ENCODE measurements at regions not wholly inside any gene's neighbourhood (a gene's known extent, or its start where the extent isn't known, plus 50 kb on each side); places are given as distances from the start of the nearest gene placed in this dataset.

- no peak for DNase-seq (ENCODE audit: low read depth in 1 of 2, low spot score in 1 of 2)
These were observed 178.9 kb upstream of the SNX7 start for GRCh38 chr1:98482611-98483010.

- DNase-seq (ENCODE audit: low read depth in 1 of 2, low spot score in 1 of 2), result no peak
These were observed 181.2 kb upstream of the SNX7 start for GRCh38 chr1:98480271-98480670.

- DNase-seq (ENCODE audit: low read depth in 1 of 2, low spot score in 1 of 2), result no peak
These were observed 183.4 kb upstream of the SNX7 start for GRCh38 chr1:98478121-98478520.

GRCh38 chr1:98472878-98473277, 188.6 kb upstream of the SNX7 start:
- no peak for DNase-seq (ENCODE audit: low read depth in 1 of 2, low spot score in 1 of 2)

GRCh38 chr1:98471633-98472032, 189.9 kb upstream of the SNX7 start:
- DNase-seq (ENCODE audit: low read depth in 1 of 2, low spot score in 1 of 2), result no peak

- no peak for DNase-seq (ENCODE audit: low read depth in 1 of 2, low spot score in 1 of 2)
These were observed 193.3 kb upstream of the SNX7 start for GRCh38 chr1:98468111-98468717.

- DNase-seq (ENCODE audit: low read depth in 1 of 2, low spot score in 1 of 2), result no peak
These were observed 193.9 kb upstream of the SNX7 start for GRCh38 chr1:98467586-98467985.

- no peak for DNase-seq (ENCODE audit: low read depth in 1 of 2, low spot score in 1 of 2)
These were observed 194.4 kb upstream of the SNX7 start for GRCh38 chr1:98467122-98467521.

- no peak for DNase-seq (ENCODE audit: low read depth in 1 of 2, low spot score in 1 of 2)
These were observed 199.6 kb upstream of the SNX7 start for GRCh38 chr1:98461873-98462385.

GRCh38 chr1:98460136-98460535, 201.4 kb upstream of the SNX7 start:
- DNase-seq (ENCODE audit: low read depth in 1 of 2, low spot score in 1 of 2), result no peak

- DNase-seq (ENCODE audit: low read depth in 1 of 2, low spot score in 1 of 2), result no peak
These were observed 202.0 kb upstream of the SNX7 start for GRCh38 chr1:98459486-98459870.

GRCh38 chr1:98458511-98459485, 202.7 kb upstream of the SNX7 start:
- DNase-seq (ENCODE audit: low read depth in 1 of 2, low spot score in 1 of 2), result no peak

- no peak for DNase-seq (ENCODE audit: low read depth in 1 of 2, low spot score in 1 of 2)
These were observed 204.3 kb upstream of the SNX7 start for GRCh38 chr1:98457248-98457647.

- DNase-seq (ENCODE audit: low read depth in 1 of 2, low spot score in 1 of 2), result no peak
These were observed 206.9 kb upstream of the SNX7 start for GRCh38 chr1:98454666-98455065.

GRCh38 chr1:98453066-98453465, 208.5 kb upstream of the SNX7 start:
- DNase-seq (ENCODE audit: low read depth in 1 of 2, low spot score in 1 of 2), result no peak

- no peak for DNase-seq (ENCODE audit: low read depth in 1 of 2, low spot score in 1 of 2)
These were observed 209.4 kb upstream of the SNX7 start for GRCh38 chr1:98452162-98452561.

GRCh38 chr1:98441281-98441680, 220.2 kb upstream of the SNX7 start:
- DNase-seq (ENCODE audit: low read depth in 1 of 2, low spot score in 1 of 2), result no peak

- no peak for DNase-seq (ENCODE audit: low read depth in 1 of 2, low spot score in 1 of 2)
These were observed 222.1 kb upstream of the SNX7 start for GRCh38 chr1:98439471-98439870.

GRCh38 chr1:98437540-98437939, 224.0 kb upstream of the SNX7 start:
- no peak for DNase-seq (ENCODE audit: low read depth in 1 of 2, low spot score in 1 of 2)

GRCh38 chr1:98437011-98437410, 224.5 kb upstream of the SNX7 start:
- DNase-seq (ENCODE audit: low read depth in 1 of 2, low spot score in 1 of 2), result no peak

GRCh38 chr1:98429965-98430443, 231.5 kb upstream of the SNX7 start:
- no peak for DNase-seq (ENCODE audit: low read depth in 1 of 2, low spot score in 1 of 2)

- DNase-seq (ENCODE audit: low read depth in 1 of 2, low spot score in 1 of 2), result no peak
These were observed 232.7 kb upstream of the SNX7 start for GRCh38 chr1:98428864-98429263.
